Keratinocyte (primary cell): ENCODE measurements at regions not wholly inside any gene's neighbourhood (a gene's known extent, or its start where the extent isn't known, plus 50 kb on each side); places are given as distances from the start of the nearest gene placed in this dataset.

ENCODE experiments used
- DNase-seq: peaks from one replicate; pipeline ENCODE4 v3.0.0-alpha.2; 2011; ENCODE audit warnings: low read depth, missing footprints, low spot score
- FAIRE-seq: peaks from 2 replicates; lab custom pipeline; 2011; peaks lifted over from hg19 to GRCh38; lab: Jason Lieb, UNC
- H2AFZ ChIP-seq: 2 replicates; pipeline ENCODE4 v1.6.0; 2012; ENCODE audit warnings: low read length, control low read depth, inconsistent platforms; ENCODE audit not compliant: control insufficient read depth
- H3K27ac ChIP-seq: 2 replicates; pipeline ENCODE4 v1.5.1; 2011; ENCODE audit warnings: low read length; ENCODE audit not compliant: control insufficient read depth, insufficient read depth
- H3K27me3 ChIP-seq: 3 replicates; pipeline ENCODE4 v1.6.0; 2011; ENCODE audit warnings: low read length; ENCODE audit not compliant: control insufficient read depth, insufficient read depth; ENCODE audit errors: extremely low read depth
- H3K36me3 ChIP-seq, 2 experiments: 2 replicates in 1 of 2; 3 replicates in 1 of 2; pipeline ENCODE4 v1.5.1; 2011; ENCODE audit warnings: low read length in 2 of 2, mild to moderate bottlenecking in 1 of 2; ENCODE audit not compliant: control insufficient read depth in 2 of 2, insufficient read depth in 2 of 2; ENCODE audit errors: extremely low read depth in 1 of 2
- H3K4me1 ChIP-seq: 3 replicates; pipeline ENCODE4 v1.5.1; 2011; ENCODE audit warnings: low read length; ENCODE audit not compliant: control insufficient read depth, insufficient read depth; ENCODE audit errors: extremely low read depth
- H3K4me2 ChIP-seq: 3 replicates; pipeline ENCODE4 v1.6.0; 2011; ENCODE audit warnings: low read depth, low read length; ENCODE audit not compliant: control insufficient read depth, insufficient read depth; ENCODE audit errors: extremely low read depth
- H3K4me3 ChIP-seq, 3 experiments: fragments of 200-600 bp in 1 of 3; sonication (generic) in 1 of 3; 2 replicates in 2 of 3; 3 replicates in 1 of 3; pipeline ENCODE4 v1.5.1; 2011 to 2016; ENCODE audit warnings: low read length in 3 of 3, mild to moderate bottlenecking in 3 of 3, control low read depth in 2 of 3, inconsistent platforms in 1 of 3, low read depth in 1 of 3, mixed read lengths in 1 of 3, mixed run types in 1 of 3, moderate library complexity in 1 of 3; ENCODE audit not compliant: control insufficient read depth in 2 of 3, insufficient read depth in 2 of 3; ENCODE audit errors: extremely low read depth in 1 of 3
- H3K79me2 ChIP-seq: 2 replicates; pipeline ENCODE4 v1.6.0; 2012; ENCODE audit warnings: low read length; ENCODE audit not compliant: control insufficient read depth, insufficient read depth
- H3K9ac ChIP-seq: 3 replicates; pipeline ENCODE4 v1.6.0; 2011; ENCODE audit warnings: low read length; ENCODE audit not compliant: control insufficient read depth, insufficient read depth; ENCODE audit errors: extremely low read depth
- H3K9me1 ChIP-seq: 3 replicates; pipeline ENCODE4 v1.6.0; 2011; ENCODE audit warnings: low read length; ENCODE audit not compliant: control insufficient read depth, insufficient read depth; ENCODE audit errors: extremely low read depth
- H3K9me3 ChIP-seq: 2 replicates; pipeline ENCODE4 v1.5.1; 2012; ENCODE audit warnings: low read depth, low read length; ENCODE audit not compliant: control insufficient read depth
- H4K20me1 ChIP-seq: 3 replicates; pipeline ENCODE4 v1.6.0; 2011; ENCODE audit warnings: low read length; ENCODE audit not compliant: control insufficient read depth, insufficient read depth; ENCODE audit errors: extremely low read depth
- EZH2 ChIP-seq: IDR thresholded peaks from one replicate; pipeline ENCODE4 v1.6.1; 2012; ENCODE audit warnings: inconsistent platforms, mild to moderate bottlenecking, low read length, moderate library complexity
- dilution Hi-C: fragments of 300-500 bp; cut with MboI; formaldehyde crosslinking; loops from one replicate; pipeline ENCODE4 v1.7.0; 2020; ENCODE audit warnings: low sequenced_read_pairs; ENCODE audit not compliant: extremely low pct_ligation_motif_present
- TF ChIP-seq, protein P1 (sequence below), 3 experiments: IDR thresholded peaks in 1 of 3; conservative IDR thresholded peaks in 1 of 3; optimal IDR thresholded peaks in 1 of 3; 2 replicates in 2 of 3; 3 replicates in 1 of 3; pipeline versions ENCODE3 to v1.5.1; 2011; ENCODE audit warnings: low read length in 3 of 3, mild to moderate bottlenecking in 3 of 3, moderate library complexity in 2 of 3, control low read depth in 1 of 3, inconsistent platforms in 1 of 3; ENCODE audit not compliant: insufficient read depth in 2 of 3; ENCODE audit errors: extremely low read depth in 1 of 3

DNA sequence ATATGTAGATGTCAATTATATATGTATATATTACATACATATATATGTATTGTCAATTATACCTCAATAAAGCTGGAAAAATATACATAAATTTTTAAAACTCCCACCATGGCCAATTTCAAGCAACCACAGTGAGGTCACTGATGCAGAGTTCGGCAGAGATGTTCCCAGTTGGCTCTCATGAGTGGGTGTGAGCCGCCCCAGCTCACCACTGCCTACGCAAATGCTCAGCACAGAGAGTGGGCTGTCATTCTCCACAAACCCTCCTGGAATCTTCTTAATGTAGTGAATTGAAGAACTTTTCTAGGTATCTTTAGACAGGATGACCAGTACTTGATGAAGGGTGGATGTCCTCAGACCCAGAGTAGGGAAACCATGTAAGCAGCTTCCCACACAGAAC lies 96.6 kb upstream of the TMEM45B start:
- Histone ChIP-seq H3K27me3 (peaks cover 8% of the 10 kb centered on the region), H2AFZ (no peak overlapping the region), H3K9me1 (no peaks in the 10 kb centered on the region), H3K4me1 (no peaks in the 10 kb centered on the region), H3K27ac (no peak overlapping the region), H3K9ac (no peak overlapping the region), H3K36me3 (no peaks in the 10 kb centered on the region), H4K20me1 (no peaks in the 10 kb centered on the region), H3K79me2 (no peaks in the 10 kb centered on the region), H3K4me3 (no peak overlapping the region), H3K9me3 (no peaks in the 10 kb centered on the region), H3K4me2 (no peak overlapping the region)
- dilution Hi-C loops: no loop called here
- DNase-seq (no peak), FAIRE-seq (no peak)
- no peak for TF ChIP-seq EZH2
- TF ChIP-seq, protein P1, sequence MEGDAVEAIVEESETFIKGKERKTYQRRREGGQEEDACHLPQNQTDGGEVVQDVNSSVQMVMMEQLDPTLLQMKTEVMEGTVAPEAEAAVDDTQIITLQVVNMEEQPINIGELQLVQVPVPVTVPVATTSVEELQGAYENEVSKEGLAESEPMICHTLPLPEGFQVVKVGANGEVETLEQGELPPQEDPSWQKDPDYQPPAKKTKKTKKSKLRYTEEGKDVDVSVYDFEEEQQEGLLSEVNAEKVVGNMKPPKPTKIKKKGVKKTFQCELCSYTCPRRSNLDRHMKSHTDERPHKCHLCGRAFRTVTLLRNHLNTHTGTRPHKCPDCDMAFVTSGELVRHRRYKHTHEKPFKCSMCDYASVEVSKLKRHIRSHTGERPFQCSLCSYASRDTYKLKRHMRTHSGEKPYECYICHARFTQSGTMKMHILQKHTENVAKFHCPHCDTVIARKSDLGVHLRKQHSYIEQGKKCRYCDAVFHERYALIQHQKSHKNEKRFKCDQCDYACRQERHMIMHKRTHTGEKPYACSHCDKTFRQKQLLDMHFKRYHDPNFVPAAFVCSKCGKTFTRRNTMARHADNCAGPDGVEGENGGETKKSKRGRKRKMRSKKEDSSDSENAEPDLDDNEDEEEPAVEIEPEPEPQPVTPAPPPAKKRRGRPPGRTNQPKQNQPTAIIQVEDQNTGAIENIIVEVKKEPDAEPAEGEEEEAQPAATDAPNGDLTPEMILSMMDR (optimal IDR thresholded peaks at IDR 0.05 in 1 of 3, IDR thresholded peaks at IDR 0.05 in 1 of 3, conservative IDR thresholded peaks at IDR 0.05 in 1 of 3; ENCODE audit: extremely low read depth in 1 of 3, insufficient read depth in 2 of 3, low read length in 3 of 3): no peak

DNA sequence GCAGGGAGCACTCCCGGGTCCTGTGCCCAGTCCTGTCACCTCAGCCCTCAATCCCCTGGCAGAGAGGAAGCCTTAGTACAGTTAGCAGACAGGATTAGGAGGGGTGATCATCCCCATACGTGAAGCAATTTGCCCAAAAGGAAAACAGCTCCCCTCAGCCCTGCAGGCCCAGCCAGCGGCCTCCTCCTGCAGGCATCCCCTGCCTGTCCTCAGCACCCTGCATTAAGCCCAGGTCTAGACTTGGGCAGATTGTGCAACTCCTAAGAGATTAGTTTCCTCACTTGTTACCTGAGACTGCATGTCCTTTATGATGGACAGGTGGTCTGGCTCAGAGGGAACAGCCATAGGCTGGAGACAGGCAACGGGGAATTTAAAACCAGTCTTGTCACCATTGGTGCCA lies 95.5 kb upstream of the TMEM45B start:
- Histone ChIP-seq H3K9me1 (no peaks in the 10 kb centered on the region), H3K4me3 (no peak overlapping the region), H3K9ac (no peak overlapping the region), H3K4me2 (no peak overlapping the region), H3K36me3 (no peaks in the 10 kb centered on the region), H4K20me1 (no peaks in the 10 kb centered on the region), H3K27me3 (peaks cover 10% of the 10 kb centered on the region), H3K4me1 (peaks cover 2% of the 10 kb centered on the region), H3K9me3 (no peaks in the 10 kb centered on the region), H3K27ac (no peak overlapping the region), H2AFZ (no peak overlapping the region), H3K79me2 (no peaks in the 10 kb centered on the region)
- DNase-seq: no peak
- dilution Hi-C loops: no loop called here
- FAIRE-seq: no peak
- TF ChIP-seq EZH2: no peak
- TF ChIP-seq, protein P1 (optimal IDR thresholded peaks at IDR 0.05 in 1 of 3, IDR thresholded peaks at IDR 0.05 in 1 of 3, conservative IDR thresholded peaks at IDR 0.05 in 1 of 3; ENCODE audit: extremely low read depth in 1 of 3, insufficient read depth in 2 of 3, low read length in 3 of 3): no peak
